Neuronal stem cell (in vitro differentiated cells): ENCODE measurements at regions not wholly inside any gene's neighbourhood (a gene's known extent, or its start where the extent isn't known, plus 50 kb on each side); places are given as distances from the start of the nearest gene placed in this dataset.

Source experiments
- DNase-seq: peaks from one replicate; pipeline ENCODE4 v3.0.0-alpha.2; 2013; ENCODE audit warnings: low spot score
- H2AFZ ChIP-seq: one replicate; pipeline ENCODE4 v1.6.1; 2013; ENCODE audit warnings: mild to moderate bottlenecking, low read length, inconsistent platforms
- H2AK5ac ChIP-seq: 2 replicates; pipeline ENCODE4 v1.6.1; 2013; ENCODE audit warnings: low read depth, mild to moderate bottlenecking, inconsistent platforms, low read length, moderate library complexity, mixed read lengths
- H2BK120ac ChIP-seq: 2 replicates; pipeline ENCODE4 v1.6.1; 2013; ENCODE audit warnings: low read depth, mild to moderate bottlenecking, inconsistent platforms, low read length, moderate library complexity, mixed read lengths
- H2BK12ac ChIP-seq: one replicate; pipeline ENCODE4 v1.6.1; 2013; ENCODE audit warnings: low read length, inconsistent platforms
- H2BK15ac ChIP-seq: 2 replicates; pipeline ENCODE4 v1.6.1; 2013; ENCODE audit warnings: mild to moderate bottlenecking, low read length, inconsistent platforms, mixed read lengths
- H2BK5ac ChIP-seq: one replicate; pipeline ENCODE4 v1.6.1; 2013; ENCODE audit warnings: inconsistent platforms, mild to moderate bottlenecking, low read length, moderate library complexity
- H3K14ac ChIP-seq: one replicate; pipeline ENCODE4 v1.6.1; 2013; ENCODE audit warnings: low read length, inconsistent platforms
- H3K18ac ChIP-seq: 2 replicates; pipeline ENCODE4 v1.6.1; 2013; ENCODE audit warnings: low read length, inconsistent platforms
- H3K23ac ChIP-seq: 2 replicates; pipeline ENCODE4 v1.6.1; 2013; ENCODE audit warnings: low read depth, mild to moderate bottlenecking, mixed read lengths, low read length, inconsistent platforms; ENCODE audit not compliant: poor library complexity
- H3K27ac ChIP-seq: replicated peaks from 3 replicates; pipeline ENCODE4 v1.5.1; 2013; ENCODE audit warnings: low read length, inconsistent platforms
- H3K27me3 ChIP-seq, 3 experiments: 2 replicates each; pipeline ENCODE4 v1.6.1; 2013; ENCODE audit warnings: low read length in 3 of 3, mild to moderate bottlenecking in 2 of 3, inconsistent platforms in 1 of 3, low read depth in 1 of 3, mixed read lengths in 1 of 3, moderate library complexity in 1 of 3; ENCODE audit not compliant: control insufficient read depth in 3 of 3, insufficient read depth in 3 of 3
- H3K36me3 ChIP-seq, 2 donors: replicated peaks in 1 of 2; 2 replicates each; pipeline ENCODE4 v1.6.1; 2013; ENCODE audit warnings: low read length in 2 of 2; ENCODE audit not compliant: control insufficient read depth in 2 of 2, insufficient read depth in 2 of 2
- H3K4ac ChIP-seq: 2 replicates; pipeline ENCODE4 v1.6.1; 2013; ENCODE audit warnings: inconsistent platforms, mild to moderate bottlenecking, low read length, moderate library complexity
- H3K4me1 ChIP-seq, 2 donors: 1 replicate in 1 of 2; 2 replicates in 1 of 2; pipeline ENCODE4 v1.6.1; 2013; ENCODE audit warnings: low read length in 2 of 2, low read depth in 1 of 2; ENCODE audit not compliant: control insufficient read depth in 2 of 2, insufficient read depth in 1 of 2
- H3K4me2 ChIP-seq: one replicate; pipeline ENCODE4 v1.6.1; 2013; ENCODE audit warnings: mild to moderate bottlenecking, low read length, inconsistent platforms; ENCODE audit not compliant: insufficient read depth, poor library complexity, severe bottlenecking
- H3K4me3 ChIP-seq, 2 donors: 2 replicates each; pipeline ENCODE4 v1.5.1; 2013; ENCODE audit warnings: low read length in 2 of 2, mild to moderate bottlenecking in 2 of 2, inconsistent platforms in 1 of 2, moderate library complexity in 1 of 2
- H3K79me1 ChIP-seq: one replicate; pipeline ENCODE4 v1.6.1; 2013; ENCODE audit warnings: low read depth, mild to moderate bottlenecking, inconsistent platforms, low read length, moderate library complexity
- H3K9ac ChIP-seq: one replicate; pipeline ENCODE4 v1.6.1; 2013; ENCODE audit warnings: mild to moderate bottlenecking, low read depth, low read length, inconsistent platforms; ENCODE audit not compliant: poor library complexity
- H3K9me3 ChIP-seq, 2 donors: replicated peaks in 1 of 2; 2 replicates each; pipeline versions ENCODE3 to v1.6.1; 2013; ENCODE audit warnings: low read length in 2 of 2, mild to moderate bottlenecking in 2 of 2, inconsistent platforms in 1 of 2, low read depth in 1 of 2, mixed read lengths in 1 of 2, moderate library complexity in 1 of 2; ENCODE audit not compliant: control insufficient read depth in 2 of 2, insufficient read depth in 1 of 2
- H4K8ac ChIP-seq: one replicate; pipeline ENCODE4 v1.6.1; 2013; ENCODE audit warnings: low read depth, mild to moderate bottlenecking, inconsistent platforms, low read length, moderate library complexity
- H4K91ac ChIP-seq: one replicate; pipeline ENCODE4 v1.6.1; 2013; ENCODE audit warnings: low read length, low read depth, mild to moderate bottlenecking, inconsistent platforms; ENCODE audit not compliant: poor library complexity
- WGBS, 2 donors: extraction: QIAGEN DNeasy Blood & Tissue Kit; methylation state at CpG; one replicate each; pipeline ENCODE4 v1.1.7; 2013; ENCODE audit warnings: missing lambda C conversion rate in 2 of 2, mixed read lengths in 1 of 2; ENCODE audit not compliant: insufficient read length in 2 of 2, insufficient replicate concordance in 1 of 2; ENCODE audit errors: extremely low coverage in 2 of 2; 5-methylcytosine and 5-hydroxymethylcytosine counted together

DNA sequence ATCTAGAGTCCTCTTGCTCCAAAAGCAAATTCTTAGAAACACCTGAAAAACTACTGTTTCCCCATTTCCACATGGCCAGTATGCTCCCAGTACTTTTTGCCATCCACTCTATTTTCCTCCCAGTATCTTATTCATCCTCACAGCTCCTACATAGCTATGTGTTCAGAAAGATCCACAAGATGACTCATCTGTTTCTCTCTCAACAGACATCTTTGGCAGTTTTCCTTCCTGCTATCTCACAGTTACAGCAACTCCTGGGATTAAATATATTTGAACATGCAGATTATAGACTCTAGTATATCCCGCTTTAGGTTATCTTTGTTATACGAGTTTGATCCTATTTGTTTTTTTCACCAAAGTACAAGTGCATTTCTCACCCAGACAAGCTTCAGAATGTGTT lies 675.6 kb upstream of the POT1 start:
- Histone ChIP-seq H3K4ac (no peak overlapping the region), H3K18ac (no peak overlapping the region), H2AK5ac (no peak overlapping the region), H3K23ac (no peak overlapping the region), H3K36me3 (no peaks in the 10 kb centered on the region), H3K27me3 (no peaks in the 10 kb centered on the region), H2BK120ac (no peak overlapping the region), H4K8ac (no peak overlapping the region), H3K27ac (no peak overlapping the region), H3K4me3 (no peak overlapping the region), H3K9me3 (no peaks in the 10 kb centered on the region), H3K9ac (no peak overlapping the region), H4K91ac (no peak overlapping the region), H3K4me1 (no peaks in the 10 kb centered on the region), H2BK12ac (no peak overlapping the region), H3K4me2 (no peak overlapping the region), H3K79me1 (no peaks in the 10 kb centered on the region), H2AFZ (no peak overlapping the region), H2BK5ac (no peak overlapping the region), H3K14ac (no peak overlapping the region), H2BK15ac (no peak overlapping the region)
- DNase-seq = no peak
- no CpG with 5 or more reads among the region's 2 CpGs for WGBS, 2 donors

- H3K79me1 ChIP-seq = no peaks in the 10 kb centered on the region
- H2BK12ac ChIP-seq = no peak overlapping the region
- H3K27ac ChIP-seq = no peak overlapping the region
- no peak overlapping the region for H2BK120ac ChIP-seq
- H4K8ac ChIP-seq = no peak overlapping the region
- no peak overlapping the region for H3K23ac ChIP-seq
- H3K4me1 ChIP-seq = no peaks in the 10 kb centered on the region
- H2BK5ac ChIP-seq = no peak overlapping the region
- H2AFZ ChIP-seq = no peak overlapping the region
- H2AK5ac ChIP-seq = no peak overlapping the region
- H3K9me3 ChIP-seq = no peaks in the 10 kb centered on the region
- H2BK15ac ChIP-seq = no peak overlapping the region
- H3K9ac ChIP-seq = no peak overlapping the region
- H3K4me3 ChIP-seq = no peak overlapping the region
- H3K4ac ChIP-seq = no peak overlapping the region
- no peak overlapping the region for H4K91ac ChIP-seq
- no peaks in the 10 kb centered on the region for H3K36me3 ChIP-seq
- H3K18ac ChIP-seq = no peak overlapping the region
- H3K27me3 ChIP-seq = no peaks in the 10 kb centered on the region
- no peak overlapping the region for H3K14ac ChIP-seq
- H3K4me2 ChIP-seq = no peak overlapping the region
- no CpG with 5 or more reads among the region's 1 CpG for WGBS, 2 donors
- DNase-seq = no peak
Observed at GRCh38 chr7:125602441-125602840, 672.8 kb upstream of the POT1 start.

DNA sequence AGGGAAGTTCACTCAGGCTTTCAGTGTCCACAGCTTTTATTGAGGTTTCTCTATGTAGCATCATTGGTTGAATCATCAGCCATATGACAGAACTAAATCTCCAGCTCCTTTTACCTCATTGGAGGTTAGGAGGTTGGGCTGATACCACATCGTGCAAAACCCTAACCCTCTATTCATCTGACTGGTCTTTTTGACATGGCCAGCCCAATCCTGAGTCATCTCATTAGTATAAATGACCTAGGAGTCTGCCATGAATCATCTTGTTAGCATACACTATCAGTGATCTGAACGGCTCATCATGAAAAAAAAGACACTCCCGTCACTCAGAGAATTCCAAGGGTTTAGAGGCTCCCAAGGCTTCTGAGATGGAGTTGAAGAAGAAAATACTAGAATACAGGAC lies 669.8 kb upstream of the POT1 start:
- Histone ChIP-seq H3K4me3 (no peak overlapping the region), H4K8ac (no peak overlapping the region), H2BK12ac (no peak overlapping the region), H3K14ac (no peak overlapping the region), H3K9me3 (no peaks in the 10 kb centered on the region), H4K91ac (no peak overlapping the region), H2BK120ac (no peak overlapping the region), H3K36me3 (no peaks in the 10 kb centered on the region), H3K4me1 (no peaks in the 10 kb centered on the region), H3K27me3 (no peaks in the 10 kb centered on the region), H3K27ac (no peak overlapping the region), H3K4me2 (no peak overlapping the region), H2BK5ac (no peak overlapping the region), H2AFZ (peak overlapping the region; percentile 49), H3K23ac (no peak overlapping the region), H3K79me1 (no peaks in the 10 kb centered on the region), H2BK15ac (no peak overlapping the region), H3K9ac (no peak overlapping the region), H3K4ac (no peak overlapping the region), H2AK5ac (no peak overlapping the region), H3K18ac (no peak overlapping the region)
- DNase-seq = no peak
- WGBS, 2 donors = no CpG with 5 or more reads among the region's 3 CpGs

GRCh38 chr7:125592331-125592730 lies 662.7 kb upstream of the POT1 start:
- Histone ChIP-seq H4K8ac (no peak overlapping the region), H3K4me2 (no peak overlapping the region), H2BK15ac (no peak overlapping the region), H3K79me1 (no peaks in the 10 kb centered on the region), H4K91ac (no peak overlapping the region), H3K18ac (no peak overlapping the region), H3K27ac (no peak overlapping the region), H2BK5ac (no peak overlapping the region), H2BK120ac (no peak overlapping the region), H3K27me3 (no peaks in the 10 kb centered on the region), H3K9ac (no peak overlapping the region), H3K4me1 (no peaks in the 10 kb centered on the region), H2AK5ac (no peak overlapping the region), H2AFZ (no peak overlapping the region), H3K23ac (no peak overlapping the region), H2BK12ac (no peak overlapping the region), H3K4me3 (no peak overlapping the region), H3K36me3 (no peaks in the 10 kb centered on the region), H3K14ac (no peak overlapping the region), H3K4ac (no peak overlapping the region), H3K9me3 (no peaks in the 10 kb centered on the region)
- WGBS, 2 donors = no CpG with 5 or more reads among the region's 6 CpGs
- no peak for DNase-seq
